GM12865 (cell line): ENCODE measurements at regions not wholly inside any gene's neighbourhood (a gene's known extent, or its start where the extent isn't known, plus 50 kb on each side); places are given as distances from the start of the nearest gene placed in this dataset.

Source experiments
- DNase-seq: peaks from one replicate; pipeline ENCODE4 v3.0.0; 2010; ENCODE audit warnings: low read depth
- H3K4me3 ChIP-seq: 2 replicates; pipeline ENCODE4 v1.5.1; 2011; ENCODE audit warnings: mild to moderate bottlenecking, low read depth, low read length, control low read depth
- TF ChIP-seq, protein P1 (sequence below): IDR thresholded peaks from 2 replicates; pipeline ENCODE4 v1.5.1; 2011; ENCODE audit warnings: low read length, control low read depth, low read depth, inconsistent platforms; ENCODE audit not compliant: insufficient read depth; ENCODE audit errors: missing control alignments

DNA sequence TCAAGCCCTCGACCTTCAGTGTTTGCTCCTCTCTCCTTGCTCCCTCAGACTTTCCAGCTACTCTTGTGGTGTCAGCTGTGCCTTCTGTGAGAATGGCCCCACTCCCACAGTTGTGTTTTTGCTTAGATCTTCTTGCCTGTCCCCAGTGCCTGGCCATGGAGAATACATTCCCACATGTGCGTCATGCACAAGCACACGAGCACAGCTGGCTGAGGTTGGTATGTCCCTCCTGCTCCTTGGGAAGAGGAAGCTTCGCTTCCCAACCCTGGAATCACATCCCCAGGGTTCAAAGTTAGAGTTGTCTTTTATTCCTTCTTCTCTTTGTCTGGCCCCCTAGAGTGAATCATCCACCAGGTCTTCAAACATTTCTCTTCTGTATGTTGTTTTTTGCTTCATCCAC lies 518.6 kb downstream of the CCDC171 start:
- no peak for DNase-seq
- TF ChIP-seq, protein P1, sequence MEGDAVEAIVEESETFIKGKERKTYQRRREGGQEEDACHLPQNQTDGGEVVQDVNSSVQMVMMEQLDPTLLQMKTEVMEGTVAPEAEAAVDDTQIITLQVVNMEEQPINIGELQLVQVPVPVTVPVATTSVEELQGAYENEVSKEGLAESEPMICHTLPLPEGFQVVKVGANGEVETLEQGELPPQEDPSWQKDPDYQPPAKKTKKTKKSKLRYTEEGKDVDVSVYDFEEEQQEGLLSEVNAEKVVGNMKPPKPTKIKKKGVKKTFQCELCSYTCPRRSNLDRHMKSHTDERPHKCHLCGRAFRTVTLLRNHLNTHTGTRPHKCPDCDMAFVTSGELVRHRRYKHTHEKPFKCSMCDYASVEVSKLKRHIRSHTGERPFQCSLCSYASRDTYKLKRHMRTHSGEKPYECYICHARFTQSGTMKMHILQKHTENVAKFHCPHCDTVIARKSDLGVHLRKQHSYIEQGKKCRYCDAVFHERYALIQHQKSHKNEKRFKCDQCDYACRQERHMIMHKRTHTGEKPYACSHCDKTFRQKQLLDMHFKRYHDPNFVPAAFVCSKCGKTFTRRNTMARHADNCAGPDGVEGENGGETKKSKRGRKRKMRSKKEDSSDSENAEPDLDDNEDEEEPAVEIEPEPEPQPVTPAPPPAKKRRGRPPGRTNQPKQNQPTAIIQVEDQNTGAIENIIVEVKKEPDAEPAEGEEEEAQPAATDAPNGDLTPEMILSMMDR, result no peak
- H3K4me3 ChIP-seq, result no peak overlapping the region

DNA sequence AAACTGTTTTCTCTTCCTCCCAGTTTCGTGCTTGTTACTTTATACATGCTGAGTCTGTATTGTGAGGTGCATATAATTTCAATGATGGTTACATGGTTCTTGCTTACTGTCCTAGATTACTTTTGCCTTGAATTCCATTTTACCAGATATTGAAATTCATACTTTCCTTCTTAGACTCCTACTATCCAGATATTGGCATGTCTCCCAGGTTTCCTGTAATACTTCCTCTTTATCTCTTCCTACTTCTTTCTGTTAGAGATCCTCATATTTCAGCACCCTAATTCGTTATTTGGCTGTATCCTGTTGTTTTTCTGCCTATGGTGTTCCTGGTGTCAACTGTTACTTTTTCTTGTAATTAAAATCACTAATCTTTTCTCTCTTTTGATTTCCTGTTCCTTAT lies 522.1 kb downstream of the CCDC171 start:
- TF ChIP-seq, protein P1, result no peak
- DNase-seq, result no peak
- no peak overlapping the region for H3K4me3 ChIP-seq

DNA sequence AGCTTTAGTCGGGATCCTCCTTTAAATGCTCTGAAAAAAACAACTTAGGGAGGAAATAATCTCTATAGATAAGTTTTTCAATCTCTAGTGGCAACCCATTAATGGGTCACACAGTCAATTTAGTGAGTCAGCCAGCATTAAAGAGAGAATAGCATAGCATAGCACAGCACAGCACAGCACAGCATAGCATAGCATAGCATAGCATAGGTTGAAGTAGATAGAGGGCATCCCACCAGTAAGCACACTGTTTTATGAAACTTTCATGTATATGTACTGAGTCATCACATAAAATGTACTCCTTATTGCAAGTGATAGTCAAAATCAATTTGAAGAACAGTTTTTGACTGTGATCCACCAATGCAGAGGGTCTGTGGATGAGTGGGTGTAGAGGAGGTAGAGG lies 522.9 kb downstream of the CCDC171 start:
- no peak for DNase-seq
- H3K4me3 ChIP-seq, result no peak overlapping the region
- TF ChIP-seq, protein P1, result no peak

DNA sequence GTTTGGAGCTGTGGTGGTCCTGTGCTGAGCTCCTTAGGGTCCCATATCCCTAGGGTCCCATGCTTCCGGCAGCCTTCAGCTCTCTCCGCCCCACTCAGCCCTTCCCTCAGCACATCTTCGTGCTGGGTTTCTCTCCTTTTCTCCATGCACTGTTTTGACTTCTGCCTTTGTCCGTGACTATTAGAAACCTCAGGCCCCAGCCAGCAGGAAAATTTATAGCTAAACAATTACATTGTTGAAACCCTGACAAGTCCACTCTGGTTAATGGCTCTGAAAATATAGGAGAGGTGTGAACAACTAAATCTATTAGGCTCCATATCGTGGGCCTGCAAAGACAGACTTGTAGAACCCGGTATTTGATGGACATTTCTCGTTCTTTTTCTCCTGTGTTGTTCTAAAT lies 523.7 kb downstream of the CCDC171 start:
- TF ChIP-seq, protein P1, result no peak
- no peak overlapping the region for H3K4me3 ChIP-seq
- no peak for DNase-seq

DNA sequence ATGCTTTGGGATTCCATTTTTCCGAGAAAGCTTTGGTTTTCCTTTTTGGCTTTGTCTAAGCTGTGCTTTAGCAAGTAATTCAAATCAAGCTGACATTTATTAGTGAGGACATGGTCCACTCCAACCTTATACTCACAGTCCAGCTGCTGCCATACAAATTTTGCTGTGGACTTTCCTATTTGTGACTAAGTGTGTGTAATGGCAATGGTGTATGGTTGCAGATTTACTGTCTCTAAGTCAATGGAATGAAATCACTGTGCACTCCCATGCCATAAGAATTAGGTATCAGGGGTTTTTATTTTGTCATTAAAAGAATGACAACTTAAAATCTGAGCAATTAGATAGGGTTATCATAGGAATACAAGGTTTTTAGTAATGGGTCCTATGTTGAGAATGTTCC lies 530.0 kb downstream of the CCDC171 start:
- H3K4me3 ChIP-seq, result no peak overlapping the region
- DNase-seq, result no peak
- TF ChIP-seq, protein P1, result no peak

DNA sequence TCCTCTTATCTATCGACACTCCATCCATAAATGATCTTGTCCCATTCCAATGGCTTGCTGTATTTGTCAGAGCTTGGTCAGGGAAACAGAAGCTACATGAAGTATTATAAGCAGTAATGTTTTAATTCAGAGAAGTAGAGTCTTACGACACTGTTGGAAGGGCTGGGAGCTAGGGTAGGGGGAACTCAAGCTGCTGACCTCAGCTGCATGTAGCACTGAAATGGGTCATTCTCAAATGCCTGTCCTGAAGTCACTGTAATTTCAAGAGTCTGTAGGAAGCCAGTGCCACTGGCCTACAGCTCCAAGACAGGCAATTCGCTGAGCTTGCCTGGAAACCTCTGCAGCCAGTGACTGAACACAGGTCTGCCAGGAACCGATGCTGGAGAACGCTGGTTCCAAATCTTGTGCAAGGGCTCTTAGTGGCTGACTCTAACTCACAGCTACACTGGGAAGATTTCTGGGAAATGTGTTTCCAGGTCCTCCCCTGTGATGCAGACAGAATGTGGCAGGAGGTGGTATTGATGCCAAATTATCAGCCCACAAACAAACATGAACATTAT lies 532.4 kb downstream of the CCDC171 start:
- TF ChIP-seq, protein P1, result no peak
- DNase-seq, result no peak
- H3K4me3 ChIP-seq, result no peak overlapping the region

DNA sequence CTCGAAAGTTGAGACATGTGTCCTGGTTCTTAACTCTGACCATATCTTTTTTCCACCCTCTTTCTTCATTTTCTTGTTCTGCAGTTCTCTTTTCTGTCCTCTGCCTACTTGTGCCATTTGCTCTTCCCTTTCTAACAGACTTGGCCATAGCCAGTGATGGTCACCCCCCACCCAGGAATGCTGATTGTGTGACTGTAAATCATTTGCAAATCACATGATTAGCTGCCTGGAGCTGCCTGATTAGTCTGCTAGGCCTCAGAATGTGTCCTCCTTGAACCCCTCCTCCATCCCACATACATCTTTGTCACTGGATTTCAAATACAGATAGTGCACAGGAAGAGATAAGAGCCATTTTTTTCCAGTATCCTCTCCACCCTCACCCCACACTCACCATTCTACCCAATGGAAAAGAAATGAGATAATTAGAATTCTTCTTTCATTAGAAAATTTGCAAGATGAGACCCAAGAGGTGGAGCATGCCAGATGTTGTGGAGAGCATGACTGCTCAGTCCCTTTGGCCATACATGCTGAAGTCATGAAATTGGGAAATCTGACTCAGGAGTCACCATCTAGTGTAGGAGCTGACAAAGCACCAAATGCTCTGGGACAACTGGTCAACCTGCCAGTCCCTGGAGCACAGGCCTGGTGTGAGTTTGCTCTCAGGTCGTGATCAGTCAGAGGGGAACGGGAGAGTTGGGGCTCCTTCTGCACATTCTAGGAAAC lies 538.2 kb downstream of the CCDC171 start:
- TF ChIP-seq, protein P1, result no peak
- no peak overlapping the region for H3K4me3 ChIP-seq
- DNase-seq, result no peak
